AG10803 (cell line): ENCODE measurements at regions not wholly inside any gene's neighbourhood (a gene's known extent, or its start where the extent isn't known, plus 50 kb on each side); places are given as distances from the start of the nearest gene placed in this dataset.

Experiments used
- DNase-seq: peaks from one replicate; pipeline ENCODE4 v3.0.0; 2010; ENCODE audit warnings: low read depth
- H3K4me3 ChIP-seq: 2 replicates; pipeline ENCODE4 v1.5.1; 2011; ENCODE audit warnings: mild to moderate bottlenecking, low read length, control low read depth
- CTCF ChIP-seq: conservative IDR thresholded peaks from 2 replicates; pipeline ENCODE4 v1.5.1; 2011; ENCODE audit warnings: mild to moderate bottlenecking, low read length, control low read depth, inconsistent platforms

GRCh38 chr3:96027718-96028117 lies 786.7 kb upstream of the EPHA6 start:
- no peak for DNase-seq
- no peak for TF ChIP-seq CTCF

GRCh38 chr3:96039632-96040031 lies 774.8 kb upstream of the EPHA6 start:
- DNase-seq: no peak
- no peak for TF ChIP-seq CTCF
- no peak overlapping the region for H3K4me3 ChIP-seq

More at GRCh38 chr3:96027718-96028117, 786.7 kb upstream of the EPHA6 start:
- H3K4me3 ChIP-seq: no peak overlapping the region

GRCh38 chr3:96059301-96059700 lies 755.1 kb upstream of the EPHA6 start:
- no peak overlapping the region for H3K4me3 ChIP-seq
- no peak for TF ChIP-seq CTCF
- DNase-seq: no peak

- H3K4me3 ChIP-seq: no peak overlapping the region
- DNase-seq: no peak
- TF ChIP-seq CTCF: no peak
Observed at GRCh38 chr3:96069065-96069464, 745.3 kb upstream of the EPHA6 start.

- no peak for TF ChIP-seq CTCF
- no peak overlapping the region for H3K4me3 ChIP-seq
- DNase-seq: no peak
Observed at GRCh38 chr3:96070678-96071077, 743.7 kb upstream of the EPHA6 start.

GRCh38 chr3:96071097-96071496 lies 743.3 kb upstream of the EPHA6 start:
- no peak for TF ChIP-seq CTCF
- H3K4me3 ChIP-seq: no peak overlapping the region
- DNase-seq: no peak

- no peak for DNase-seq
- TF ChIP-seq CTCF: no peak
- no peak overlapping the region for H3K4me3 ChIP-seq
Observed at GRCh38 chr3:96072226-96072625, 742.2 kb upstream of the EPHA6 start.
